ENCODE measurements at regions not wholly inside any gene's neighbourhood (a gene's known extent, or its start where the extent isn't known, plus 50 kb on each side); places are given as distances from the start of the nearest gene placed in this dataset.

DNA sequence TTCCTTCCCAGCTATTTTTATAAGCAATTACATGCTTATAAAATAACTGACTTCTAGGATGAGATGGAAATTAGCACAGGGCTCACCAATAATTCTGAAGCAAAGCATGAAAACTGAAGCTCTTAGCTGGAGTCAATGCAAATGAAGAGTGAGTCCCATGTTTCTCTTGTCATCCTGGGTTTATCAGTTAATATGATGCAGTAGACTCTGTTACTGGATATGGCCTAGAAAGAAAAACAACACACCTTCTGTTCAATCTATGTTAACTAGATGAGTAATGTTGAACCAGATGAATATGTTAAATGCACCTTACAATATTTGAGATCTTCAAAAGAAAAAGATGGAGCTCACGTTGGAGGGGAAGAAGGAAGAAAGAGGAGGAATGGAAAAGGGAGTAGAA, 229.4 kb downstream of the DUSP6 start:
- DNase-seq (ENCODE audit: low spot score in 2 of 2) (no peak), FAIRE-seq (no peak)

DNA sequence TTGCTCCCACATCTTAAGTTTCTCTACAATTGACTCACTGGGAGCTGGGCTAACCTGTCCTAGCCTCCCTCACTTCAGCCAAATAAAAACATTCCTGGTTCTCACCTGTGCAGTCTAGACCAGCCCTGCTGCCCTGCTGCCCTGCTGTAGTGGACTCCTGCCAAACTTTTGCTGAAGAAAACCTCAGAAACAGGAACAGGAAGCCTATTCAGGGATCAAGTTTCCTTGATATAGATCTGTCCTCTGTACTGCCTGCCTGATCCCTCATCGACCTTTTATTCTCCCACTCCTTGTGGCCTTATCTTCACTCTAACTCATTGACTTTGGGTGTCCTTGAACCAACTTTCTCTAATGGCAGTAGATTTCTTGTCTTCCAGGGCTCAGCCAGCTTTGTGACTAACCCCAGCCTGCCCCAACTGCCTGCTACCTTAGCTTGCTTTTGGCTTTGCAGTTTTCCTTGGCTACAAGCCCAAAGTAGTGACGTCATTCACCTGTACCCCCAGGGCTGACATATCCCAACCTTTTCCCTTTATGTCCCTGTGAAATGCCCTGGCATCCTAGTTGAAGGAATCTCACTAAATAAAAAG, 234.8 kb downstream of the DUSP6 start:
- no peak for DNase-seq (ENCODE audit: low spot score in 2 of 2)
- no peak for FAIRE-seq

DNA sequence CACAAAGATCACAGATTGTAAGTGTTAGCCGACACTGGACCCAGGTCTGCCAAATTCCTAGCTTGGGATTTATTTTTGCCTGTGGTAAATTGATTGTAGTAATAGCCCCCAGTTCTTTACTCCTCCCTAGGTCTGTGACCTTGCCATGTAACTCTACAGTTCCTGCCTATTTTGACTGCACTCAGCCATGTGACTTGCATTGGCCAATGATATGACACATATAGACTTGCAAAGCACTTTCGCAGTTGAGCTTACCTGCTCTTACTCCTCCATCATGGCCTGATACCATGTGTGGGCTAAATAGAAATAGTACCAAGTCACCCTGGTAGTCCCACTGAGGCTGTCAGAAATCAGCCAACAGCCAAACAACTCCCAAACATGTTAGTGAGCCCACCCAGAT, 240.3 kb downstream of the DUSP6 start:
- DNase-seq (ENCODE audit: low spot score in 2 of 2) = no peak

DNA sequence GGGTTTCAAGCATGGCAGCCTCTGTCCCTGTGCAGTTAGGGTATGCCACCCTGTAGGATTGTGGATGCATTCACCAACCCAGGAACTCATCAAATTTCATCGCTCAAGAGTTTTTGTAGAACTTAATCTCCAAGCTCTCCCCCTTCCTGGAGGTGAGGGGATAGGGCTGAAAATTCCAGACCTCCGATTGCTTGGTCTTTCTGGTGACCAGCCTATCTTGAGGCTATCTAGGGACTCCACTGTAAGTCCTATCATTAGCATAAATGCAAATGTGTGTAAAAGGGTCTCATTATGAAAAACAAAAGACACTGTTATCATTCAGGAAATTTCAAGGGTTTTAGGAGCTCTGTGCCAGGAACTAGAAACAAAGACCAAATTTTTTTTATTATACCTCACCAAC, 244.0 kb downstream of the DUSP6 start:
- DNase-seq (ENCODE audit: low spot score in 2 of 2) (no peak), FAIRE-seq (no peak)

More for the DNA sequence above, 240.3 kb downstream of the DUSP6 start:
- no peak for FAIRE-seq

DNA sequence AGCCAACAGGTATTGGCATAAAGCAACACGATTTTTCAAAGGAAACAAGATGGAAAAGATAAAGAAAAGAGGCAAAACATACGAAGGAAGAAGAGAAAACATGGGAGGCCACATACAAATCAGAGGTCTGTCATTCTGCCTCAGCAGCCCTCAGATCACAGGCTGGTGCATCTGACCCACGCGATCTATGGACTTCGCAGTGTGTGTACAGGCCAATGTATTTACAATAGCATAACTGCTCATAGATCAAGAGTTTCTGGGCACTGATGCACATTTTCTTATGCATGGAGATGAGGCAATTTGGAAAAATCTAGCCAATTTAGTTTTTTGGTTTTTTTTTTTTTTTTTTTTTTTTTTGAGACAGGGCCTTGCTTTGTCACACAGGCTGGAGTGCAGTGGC, 245.4 kb downstream of the DUSP6 start:
- FAIRE-seq = no peak
- DNase-seq (ENCODE audit: low spot score in 2 of 2) = no peak

DNA sequence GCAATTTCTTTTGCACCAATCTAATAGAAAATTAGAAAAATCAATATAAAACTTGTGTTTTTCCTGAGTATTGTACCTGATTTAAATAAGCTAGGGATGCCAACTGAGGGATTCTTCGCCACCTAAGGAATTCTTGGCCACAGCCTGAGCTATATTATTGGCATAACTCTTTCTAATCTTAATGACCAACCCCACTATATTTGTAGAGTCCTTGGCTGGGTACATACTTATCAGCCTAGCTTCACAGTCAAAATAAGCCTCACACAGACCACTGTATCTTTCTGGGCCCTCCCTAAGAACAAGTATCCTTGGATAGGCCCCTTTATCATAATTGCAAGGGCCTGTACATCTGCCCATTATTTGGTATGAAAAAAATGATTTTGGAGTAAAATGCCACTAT, 247.1 kb downstream of the DUSP6 start:
- FAIRE-seq (no peak), DNase-seq (ENCODE audit: low spot score in 2 of 2) (no peak)

DNA sequence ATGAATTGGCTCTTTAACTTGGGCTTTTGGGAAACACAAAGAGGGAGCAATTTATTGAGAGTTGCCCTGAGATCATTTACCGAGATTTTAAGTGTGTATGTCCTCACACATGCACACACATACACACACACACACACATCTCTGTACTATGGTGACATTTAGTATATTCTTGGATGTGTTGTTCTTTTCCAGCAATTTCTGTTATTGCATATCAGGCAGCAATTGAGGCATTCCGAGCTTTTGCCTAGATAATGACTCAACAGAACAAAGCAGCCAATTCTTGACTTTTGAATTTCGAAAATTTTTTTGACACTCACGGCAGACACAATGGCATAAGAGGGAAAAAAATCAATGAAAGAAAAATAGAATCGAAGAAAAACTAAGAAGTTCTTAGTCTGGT, 248.5 kb downstream of the DUSP6 start:
- DNase-seq (ENCODE audit: low spot score in 2 of 2) (no peak), FAIRE-seq (no peak)

DNA sequence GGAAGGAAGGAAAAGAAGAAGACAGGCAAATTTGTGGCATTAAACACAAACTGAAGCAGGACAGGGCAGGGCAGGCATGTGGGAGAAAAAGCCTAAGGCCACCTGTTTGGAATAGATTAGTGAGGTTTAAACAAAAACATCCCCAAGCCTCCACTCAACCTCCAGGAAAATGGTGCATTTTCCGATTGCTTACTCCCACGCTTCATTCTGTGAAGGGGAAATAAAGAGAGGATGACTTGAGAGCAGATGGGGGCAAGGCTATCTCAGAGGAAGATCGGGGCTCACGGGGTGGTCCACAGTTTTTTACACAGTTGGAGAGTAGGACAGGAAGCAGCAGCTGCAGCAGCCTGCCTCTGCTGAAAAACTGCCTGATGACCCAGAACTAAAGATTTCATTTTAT, 250.9 kb downstream of the DUSP6 start:
- FAIRE-seq = no peak
- DNase-seq (ENCODE audit: low spot score in 2 of 2) = no peak

DNA sequence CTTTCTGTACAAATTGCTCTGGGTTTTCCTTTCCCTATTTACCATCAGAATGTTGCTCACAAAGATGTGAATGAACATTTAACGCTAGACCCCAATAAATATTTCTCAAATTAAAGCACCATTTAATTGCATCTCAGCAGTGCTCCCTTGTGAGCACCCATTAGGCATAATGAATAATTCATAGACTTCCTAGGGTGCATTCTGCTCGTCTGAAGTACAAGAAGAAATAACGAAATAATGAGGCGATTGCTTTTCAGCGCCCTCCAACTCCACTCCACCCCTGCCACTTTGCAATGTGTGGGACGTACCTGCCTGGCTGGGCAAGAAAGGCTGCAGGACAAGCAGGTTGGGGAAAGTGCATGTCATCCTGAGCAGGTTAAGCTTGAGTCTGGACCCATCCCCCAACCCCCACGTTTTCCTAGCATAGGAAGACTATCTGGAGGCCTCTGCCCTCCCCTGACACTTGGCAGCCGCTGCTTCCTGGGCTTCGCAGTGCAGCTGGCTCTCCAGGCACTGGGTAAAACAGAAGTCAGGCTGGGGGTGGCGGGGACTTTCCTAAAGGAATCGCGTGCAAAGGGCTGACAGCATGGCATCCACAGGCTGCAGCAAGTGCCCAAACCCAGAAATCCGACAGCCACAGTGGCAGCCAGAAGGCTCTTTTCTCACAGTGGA, 253.7 kb downstream of the DUSP6 start:
- FAIRE-seq = no peak
- no peak for DNase-seq (ENCODE audit: low spot score in 2 of 2)

DNA sequence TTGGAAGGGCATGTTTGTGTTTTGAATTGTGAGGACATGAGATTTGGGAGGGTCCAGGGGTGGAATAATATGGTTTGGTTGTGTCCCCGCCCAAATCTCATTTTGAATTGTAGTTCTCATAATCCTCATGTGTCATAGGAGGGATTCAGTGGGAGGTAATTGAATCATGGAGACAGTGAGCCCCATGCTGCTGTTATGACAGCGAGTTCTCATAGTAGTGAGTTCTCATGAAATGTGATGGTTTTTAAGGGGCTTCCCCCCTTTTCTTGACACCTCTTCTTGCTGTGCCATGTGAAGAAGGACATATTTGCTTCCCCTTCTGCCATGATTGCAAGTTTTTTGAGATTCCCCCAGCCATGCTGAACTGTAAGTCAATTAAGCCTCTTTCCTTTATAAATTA, 260.0 kb downstream of the DUSP6 start:
- FAIRE-seq = no peak
- DNase-seq (ENCODE audit: low spot score in 2 of 2) = no peak

DNA sequence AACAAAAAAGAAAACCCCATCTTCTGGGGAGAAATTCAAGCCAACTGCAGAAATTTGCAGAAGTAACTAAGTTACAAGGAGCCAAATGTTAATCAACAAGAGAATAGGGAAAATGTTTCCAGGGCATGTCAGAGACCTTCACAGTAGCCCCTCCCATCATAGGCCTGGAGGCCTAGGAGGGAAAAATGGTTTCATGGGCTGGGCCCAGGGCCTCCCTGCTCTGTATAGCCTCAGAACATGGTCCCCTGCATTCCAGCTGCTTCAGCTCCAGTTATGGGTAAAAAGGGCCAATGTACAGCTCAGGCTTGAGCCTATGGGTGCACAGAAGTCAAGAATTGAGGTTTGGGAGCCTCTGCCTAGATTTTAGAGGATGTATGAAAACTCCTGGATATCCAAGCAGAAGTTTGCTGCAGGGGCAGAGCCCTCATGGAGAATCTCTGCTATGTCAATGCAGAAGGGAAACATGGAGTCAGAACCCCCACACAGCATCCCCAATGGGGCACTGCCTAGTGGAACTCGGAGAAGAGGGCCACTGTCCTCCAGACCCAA, 260.9 kb downstream of the DUSP6 start:
- FAIRE-seq = no peak
- no peak for DNase-seq (ENCODE audit: low spot score in 2 of 2)

DNA sequence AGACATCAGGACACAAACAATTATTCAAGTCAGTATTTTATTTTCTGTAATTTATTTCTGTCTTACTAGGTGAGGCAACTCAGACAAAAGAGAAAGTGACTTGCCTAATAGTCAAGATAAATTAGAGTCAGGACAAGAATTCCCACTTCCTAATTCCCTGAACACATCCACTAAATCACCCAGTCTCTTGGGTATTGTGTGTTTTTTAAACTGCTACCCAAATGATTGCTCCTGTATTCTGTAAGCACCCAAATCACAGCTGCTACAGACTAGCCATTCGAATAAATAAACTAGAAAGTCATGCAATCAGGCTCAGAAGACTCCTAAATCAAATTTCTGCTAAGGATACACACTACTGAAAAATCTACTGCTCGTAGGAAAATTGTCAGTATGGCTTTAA, 263.0 kb downstream of the DUSP6 start:
- no peak for DNase-seq (ENCODE audit: low spot score in 2 of 2)
- no peak for FAIRE-seq

DNA sequence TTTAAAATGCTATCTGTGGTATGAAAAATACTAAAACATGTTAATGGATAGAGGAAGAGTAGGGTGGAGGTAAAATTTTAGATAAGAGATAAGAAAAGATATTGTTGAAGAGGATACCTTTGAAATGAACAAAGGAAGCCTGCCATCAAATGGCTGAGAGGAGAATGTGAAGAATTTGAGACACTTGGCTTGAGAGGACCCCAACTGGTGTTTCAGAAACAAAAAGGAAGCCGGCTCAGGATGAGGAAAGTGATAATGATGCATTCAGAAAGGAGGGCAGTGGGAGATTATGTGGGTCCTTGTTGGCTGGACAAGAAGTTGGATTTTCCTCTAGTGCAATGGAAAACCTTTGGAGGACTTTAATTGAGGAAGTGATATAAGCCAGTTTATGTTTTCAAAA, 264.4 kb downstream of the DUSP6 start:
- no peak for FAIRE-seq
- DNase-seq (ENCODE audit: low spot score in 2 of 2) = no peak

DNA sequence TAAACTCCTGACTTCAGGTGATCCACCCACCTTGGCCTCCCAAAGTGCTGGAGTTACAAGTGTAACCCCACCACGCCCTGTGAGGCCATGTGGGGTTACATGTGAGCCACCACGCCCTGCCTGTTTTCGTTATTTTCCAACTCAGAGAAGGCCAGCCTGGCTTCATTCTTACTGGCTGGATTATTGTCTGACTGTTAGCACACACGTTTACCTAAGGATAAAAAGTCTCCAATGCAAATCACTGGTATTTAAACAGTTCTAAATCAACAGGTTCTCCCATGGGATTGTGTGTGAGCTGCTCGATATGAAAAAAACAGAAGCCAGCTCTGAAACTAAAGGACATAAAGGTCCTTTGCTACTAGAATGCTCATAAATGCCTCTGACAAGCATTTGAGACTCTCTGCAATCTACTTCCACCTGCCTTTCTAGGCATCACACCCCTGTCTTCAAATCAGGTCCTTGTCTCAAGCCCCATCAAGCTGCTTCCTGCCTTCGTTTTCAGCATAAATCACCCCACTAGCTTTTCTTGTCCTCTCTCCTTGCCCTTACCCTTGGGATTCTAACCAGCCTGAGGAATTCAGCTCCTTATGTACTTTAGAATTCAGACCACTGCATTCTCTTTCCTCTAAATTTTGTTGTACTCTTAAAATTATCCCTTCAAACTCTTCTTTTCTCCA, 265.0 kb downstream of the DUSP6 start:
- no peak for FAIRE-seq
- no peak for DNase-seq (ENCODE audit: low spot score in 2 of 2)

DNA sequence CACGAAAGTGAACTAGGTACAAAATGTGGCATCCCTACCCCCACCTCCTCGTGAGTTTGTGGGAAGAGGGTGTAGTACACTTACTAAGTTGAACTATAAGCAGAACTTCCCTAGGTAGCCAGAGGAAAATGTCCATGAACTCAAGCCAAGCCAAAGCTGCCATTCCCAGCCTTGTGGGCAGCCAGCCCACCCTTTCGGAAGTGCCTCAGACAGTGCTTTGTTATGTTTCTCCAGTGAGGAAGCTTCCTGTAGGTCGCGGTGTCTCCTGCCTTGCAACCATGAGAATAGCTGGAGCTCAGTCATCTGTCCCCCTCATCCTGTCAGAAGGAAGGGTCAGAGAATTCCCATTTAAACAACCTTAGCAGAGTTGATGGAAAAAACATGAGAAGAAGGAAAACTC, 266.9 kb downstream of the DUSP6 start:
- DNase-seq (ENCODE audit: low spot score in 2 of 2) (no peak), FAIRE-seq (no peak)

DNA sequence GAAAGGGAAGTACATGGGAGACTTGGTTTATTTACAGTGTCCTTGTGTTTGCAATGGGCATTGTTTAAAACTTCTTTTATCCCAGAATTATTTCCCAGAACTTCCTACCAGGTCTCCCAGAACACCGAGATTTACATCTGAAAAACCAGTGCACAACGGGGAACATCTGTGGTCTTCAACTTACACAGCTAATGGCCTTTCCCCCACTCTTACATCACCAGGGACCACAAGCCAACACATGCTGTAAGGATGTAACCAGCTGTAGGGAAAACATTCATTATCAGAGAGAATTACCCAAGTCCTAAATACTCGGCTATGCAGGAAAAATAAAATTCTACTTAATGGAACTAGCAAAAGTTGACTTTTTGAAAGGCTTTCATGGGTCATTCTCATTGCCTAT, 267.6 kb downstream of the DUSP6 start:
- DNase-seq (ENCODE audit: low spot score in 2 of 2) (no peak), FAIRE-seq (no peak)

DNA sequence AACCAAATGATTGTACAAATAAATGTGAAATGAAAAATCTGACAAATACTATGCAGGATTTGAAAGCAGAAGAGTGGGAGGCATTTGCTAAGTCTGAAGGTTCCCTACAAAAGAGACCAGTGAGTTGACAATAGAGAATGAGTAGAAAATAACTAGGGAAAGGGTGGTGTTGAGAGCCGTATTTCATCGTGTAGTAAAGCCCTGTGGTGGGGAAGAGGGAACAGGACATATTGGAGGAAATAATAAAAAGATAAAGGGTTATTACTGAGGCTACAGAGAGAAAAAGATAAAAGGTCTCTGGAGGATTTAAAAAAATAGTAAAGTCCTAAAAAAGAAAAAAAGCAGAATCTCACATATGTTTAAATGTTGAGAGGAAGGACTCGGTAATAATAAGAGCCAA, 268.8 kb downstream of the DUSP6 start:
- FAIRE-seq (no peak), DNase-seq (ENCODE audit: low spot score in 2 of 2) (no peak)

DNA sequence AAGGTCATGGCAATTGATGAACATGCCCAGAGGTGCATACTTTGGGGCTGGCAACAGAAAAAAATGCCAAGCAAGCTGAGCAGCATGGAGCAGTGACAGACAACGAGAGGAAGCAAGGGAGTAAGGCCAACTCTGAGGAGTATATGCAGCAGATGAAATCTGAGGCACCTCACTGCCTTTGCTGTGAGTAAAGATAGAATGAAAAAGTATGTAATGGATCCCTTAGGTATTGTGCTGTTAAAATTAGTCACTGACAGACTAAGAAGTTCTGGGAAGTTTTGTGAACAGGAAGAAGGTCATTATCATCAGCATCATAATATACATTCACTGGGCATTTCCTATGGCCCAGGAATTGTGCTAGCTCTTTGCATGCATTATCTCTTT, 269.9 kb downstream of the DUSP6 start:
- no peak for FAIRE-seq
- DNase-seq (ENCODE audit: low spot score in 2 of 2) = no peak

DNA sequence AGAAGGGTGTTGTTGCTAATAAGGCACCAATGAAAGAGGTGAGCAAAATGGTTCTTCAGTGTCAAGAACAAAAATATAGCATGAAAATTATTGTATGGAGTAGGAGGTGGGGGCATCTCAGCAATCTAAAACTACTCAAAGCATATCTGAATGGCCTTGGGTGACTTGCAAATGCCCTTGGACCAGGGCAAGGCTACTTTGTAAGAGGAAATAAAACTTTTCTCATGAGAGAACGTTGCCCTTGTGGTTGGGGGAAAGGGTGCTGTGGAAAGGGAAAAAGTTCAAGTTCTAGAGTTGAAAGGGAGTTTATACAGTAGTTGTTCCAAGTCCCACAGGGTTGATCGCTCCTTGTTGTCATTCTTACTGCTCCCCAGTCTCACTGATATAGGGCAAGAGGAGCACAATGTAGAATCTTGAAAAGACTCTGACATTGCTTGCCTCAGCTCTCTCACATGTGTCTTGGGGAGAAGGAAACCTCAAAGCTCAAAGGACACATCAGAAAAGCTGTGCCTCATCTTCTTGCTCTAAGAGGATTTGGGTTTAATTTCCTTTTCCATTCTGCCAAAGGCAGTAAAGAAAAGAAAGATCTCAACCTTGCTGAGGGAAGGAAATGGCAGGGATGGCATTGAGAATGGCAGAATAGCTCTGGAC, 270.5 kb downstream of the DUSP6 start:
- FAIRE-seq (no peak), DNase-seq (ENCODE audit: low spot score in 2 of 2) (no peak)

DNA sequence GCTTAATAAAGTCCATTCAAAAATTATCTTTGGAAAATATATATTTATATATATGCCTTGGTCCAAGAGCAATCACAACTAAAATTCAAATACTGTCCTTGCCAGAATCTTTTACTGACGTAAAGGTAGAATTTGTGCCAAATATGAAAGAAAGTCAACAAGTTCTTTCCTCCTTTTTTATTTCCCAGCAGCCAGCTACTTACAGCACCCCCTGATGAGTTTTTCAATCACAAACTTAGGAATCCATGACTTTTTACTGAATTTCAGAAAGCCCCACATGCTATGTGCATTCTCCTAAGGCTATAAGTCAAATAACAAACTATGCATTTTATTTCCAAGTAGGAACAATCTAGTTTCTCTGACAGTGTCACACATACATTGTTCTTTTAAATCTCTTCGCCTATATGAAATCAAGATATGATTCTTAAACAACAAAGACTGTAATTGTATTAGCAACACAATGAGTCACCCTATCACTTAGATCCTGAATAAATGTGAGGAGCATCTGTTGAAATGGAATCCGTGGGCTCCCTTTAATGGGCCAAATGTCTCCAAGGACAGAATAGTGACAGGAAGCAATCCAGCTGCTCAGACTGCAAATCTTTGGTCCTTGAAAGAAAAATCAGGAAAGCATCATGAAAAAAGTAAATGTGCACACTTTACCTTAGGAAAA, 271.4 kb downstream of the DUSP6 start:
- DNase-seq (ENCODE audit: low spot score in 2 of 2) = no peak
- FAIRE-seq = no peak

Measured in frontal cortex (tissue), 3 donors.